Chondrocyte (in vitro differentiated cells): ENCODE measurements at regions not wholly inside any gene's neighbourhood (a gene's known extent, or its start where the extent isn't known, plus 50 kb on each side); places are given as distances from the start of the nearest gene placed in this dataset.

Experiments used
- DNase-seq: peaks from one replicate; pipeline ENCODE4 v3.0.0; 2021; ENCODE audit warnings: mixed read lengths, low spot score
- H3K27ac Mint-ChIP-seq: one replicate; pipeline ENCODE4 v1.8.0; 2021; ENCODE audit warnings: mild to moderate bottlenecking, moderate library complexity, mixed read lengths; ENCODE audit not compliant: unreplicated experiment
- H3K27me3 Mint-ChIP-seq: 2 replicates; pipeline ENCODE4 v1.8.0; 2021; ENCODE audit warnings: low read depth, mixed read lengths
- H3K36me3 Mint-ChIP-seq: 2 replicates; pipeline ENCODE4 v1.8.0; 2021; ENCODE audit warnings: low read depth, mixed read lengths
- H3K4me1 Mint-ChIP-seq: 2 replicates; pipeline ENCODE4 v1.8.0; 2021; ENCODE audit warnings: low read depth, mild to moderate bottlenecking, mixed read lengths
- H3K4me3 Mint-ChIP-seq: one replicate; pipeline ENCODE4 v1.8.0; 2021; ENCODE audit warnings: mild to moderate bottlenecking, moderate library complexity, mixed read lengths; ENCODE audit not compliant: unreplicated experiment
- H3K9me3 Mint-ChIP-seq: 2 replicates; pipeline ENCODE4 v1.8.0; 2021; ENCODE audit warnings: low read depth, mixed read lengths
- TF ChIP-seq, protein P1 (sequence below): fragments of 200-600 bp; sonication (generic); IDR thresholded peaks from 2 replicates; pipeline ENCODE4 v1.5.0; 2021; ENCODE audit warnings: antibody characterized with exemption, mild to moderate bottlenecking, moderate library complexity

DNA sequence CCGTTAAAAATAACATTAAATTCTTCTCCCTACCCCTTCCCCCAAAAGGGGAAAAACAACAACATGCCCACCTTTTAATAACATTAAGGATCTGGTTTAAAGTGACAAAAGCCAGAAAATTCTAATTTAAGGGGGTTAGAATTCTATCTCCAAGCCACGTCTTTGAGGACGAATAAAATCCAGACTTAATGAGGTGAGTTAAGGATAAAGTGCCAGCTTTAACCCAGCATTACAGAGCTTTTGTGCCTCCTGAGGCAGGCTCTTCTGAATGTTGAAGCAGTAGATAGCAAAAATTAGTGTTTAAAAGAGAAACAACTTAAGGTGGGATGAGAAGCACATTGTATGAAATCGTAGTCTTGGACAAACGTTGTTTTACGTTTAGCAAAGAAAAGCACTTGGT lies 329.0 kb upstream of the MPDZ start:
- Mint-ChIP-seq H3K27ac (peak overlapping the region; percentile 24), H3K4me1 (peaks cover 43% of the 10 kb centered on the region), H3K9me3 (peaks cover 3% of the 10 kb centered on the region), H3K4me3 (peak overlapping the region; percentile 27), H3K36me3 (no peaks in the 10 kb centered on the region), H3K27me3 (no peaks in the 10 kb centered on the region)
- TF ChIP-seq, protein P1, sequence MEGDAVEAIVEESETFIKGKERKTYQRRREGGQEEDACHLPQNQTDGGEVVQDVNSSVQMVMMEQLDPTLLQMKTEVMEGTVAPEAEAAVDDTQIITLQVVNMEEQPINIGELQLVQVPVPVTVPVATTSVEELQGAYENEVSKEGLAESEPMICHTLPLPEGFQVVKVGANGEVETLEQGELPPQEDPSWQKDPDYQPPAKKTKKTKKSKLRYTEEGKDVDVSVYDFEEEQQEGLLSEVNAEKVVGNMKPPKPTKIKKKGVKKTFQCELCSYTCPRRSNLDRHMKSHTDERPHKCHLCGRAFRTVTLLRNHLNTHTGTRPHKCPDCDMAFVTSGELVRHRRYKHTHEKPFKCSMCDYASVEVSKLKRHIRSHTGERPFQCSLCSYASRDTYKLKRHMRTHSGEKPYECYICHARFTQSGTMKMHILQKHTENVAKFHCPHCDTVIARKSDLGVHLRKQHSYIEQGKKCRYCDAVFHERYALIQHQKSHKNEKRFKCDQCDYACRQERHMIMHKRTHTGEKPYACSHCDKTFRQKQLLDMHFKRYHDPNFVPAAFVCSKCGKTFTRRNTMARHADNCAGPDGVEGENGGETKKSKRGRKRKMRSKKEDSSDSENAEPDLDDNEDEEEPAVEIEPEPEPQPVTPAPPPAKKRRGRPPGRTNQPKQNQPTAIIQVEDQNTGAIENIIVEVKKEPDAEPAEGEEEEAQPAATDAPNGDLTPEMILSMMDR = no peak
- DNase-seq = no peak

DNA sequence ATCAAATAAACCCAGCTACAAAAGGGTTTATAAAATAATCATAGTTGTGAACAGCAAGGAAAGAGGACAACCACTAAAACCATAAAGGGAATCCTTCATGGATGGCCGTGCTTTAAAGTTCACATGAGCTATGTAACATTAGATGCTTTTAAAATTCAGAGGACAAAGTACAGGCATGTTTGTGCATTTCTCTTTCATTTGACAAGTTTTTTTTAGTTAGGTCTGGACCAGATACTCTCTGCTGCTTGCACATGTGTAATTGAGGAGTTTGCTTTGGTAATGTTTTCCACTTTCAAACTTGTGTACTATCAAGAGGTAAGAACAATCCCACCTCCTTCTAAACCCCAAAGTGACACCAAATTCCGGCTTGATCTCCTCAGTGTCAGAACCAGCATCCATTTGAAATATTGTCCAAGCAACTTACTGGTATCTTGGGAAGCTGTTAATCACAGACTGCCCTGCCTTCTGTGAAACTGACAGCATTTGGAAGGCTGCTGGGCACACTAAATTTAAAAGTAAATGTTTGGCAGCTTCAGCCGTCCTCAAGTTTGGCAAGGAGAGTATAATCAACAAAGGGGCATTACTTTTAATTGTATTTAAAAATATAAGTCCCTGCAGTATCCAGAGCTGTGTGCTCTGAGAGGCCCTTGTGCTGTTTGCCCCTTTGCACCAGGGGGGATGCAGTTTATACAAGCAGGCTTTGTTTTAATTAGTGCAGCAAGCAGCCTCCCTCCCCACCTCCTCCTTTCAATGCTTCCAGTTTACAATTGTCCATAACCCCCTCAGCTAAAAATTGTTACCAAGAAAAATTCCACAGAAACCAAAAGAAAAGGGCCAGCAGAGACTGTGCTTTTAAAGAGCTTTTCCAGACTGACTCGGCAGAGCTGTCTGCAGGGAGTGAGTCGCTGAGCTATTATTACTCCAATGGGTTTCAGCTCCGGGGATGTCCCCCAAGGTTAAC lies 328.3 kb upstream of the MPDZ start:
- H3K27me3 Mint-ChIP-seq = no peaks in the 10 kb centered on the region
- H3K27ac Mint-ChIP-seq = peak overlapping the region; percentile 42
- DNase-seq = no peak
- TF ChIP-seq, protein P1 = no peak
- H3K9me3 Mint-ChIP-seq = peaks cover 5% of the 10 kb centered on the region
- peak overlapping the region; percentile 27 for H3K4me3 Mint-ChIP-seq
- H3K4me1 Mint-ChIP-seq = peaks cover 43% of the 10 kb centered on the region
- no peaks in the 10 kb centered on the region for H3K36me3 Mint-ChIP-seq

DNA sequence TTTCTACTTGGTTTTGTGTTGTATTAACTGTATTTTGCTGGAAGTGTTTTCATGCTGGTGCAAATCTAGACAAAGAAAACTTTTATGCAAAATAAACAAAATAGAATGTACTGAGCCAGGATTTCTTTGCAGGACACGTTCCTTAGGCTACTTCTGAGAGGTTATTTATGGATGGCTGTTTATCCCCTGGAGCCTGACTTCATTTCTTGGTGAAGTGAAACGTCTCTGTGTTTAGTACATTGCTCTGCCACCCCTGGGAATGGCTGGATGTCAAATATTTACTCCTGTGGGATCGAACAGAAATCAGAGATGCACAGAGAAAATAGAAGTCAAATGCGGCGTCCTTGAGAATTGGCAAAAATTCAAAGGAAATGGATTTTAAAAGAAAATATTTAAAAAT lies 327.1 kb upstream of the MPDZ start:
- no peak for DNase-seq
- Mint-ChIP-seq H3K4me3 (no peak overlapping the region), H3K9me3 (peaks cover 11% of the 10 kb centered on the region), H3K36me3 (no peaks in the 10 kb centered on the region), H3K27me3 (no peaks in the 10 kb centered on the region), H3K4me1 (peaks cover 43% of the 10 kb centered on the region), H3K27ac (peak overlapping the region; percentile 15)
- TF ChIP-seq, protein P1 = no peak

DNA sequence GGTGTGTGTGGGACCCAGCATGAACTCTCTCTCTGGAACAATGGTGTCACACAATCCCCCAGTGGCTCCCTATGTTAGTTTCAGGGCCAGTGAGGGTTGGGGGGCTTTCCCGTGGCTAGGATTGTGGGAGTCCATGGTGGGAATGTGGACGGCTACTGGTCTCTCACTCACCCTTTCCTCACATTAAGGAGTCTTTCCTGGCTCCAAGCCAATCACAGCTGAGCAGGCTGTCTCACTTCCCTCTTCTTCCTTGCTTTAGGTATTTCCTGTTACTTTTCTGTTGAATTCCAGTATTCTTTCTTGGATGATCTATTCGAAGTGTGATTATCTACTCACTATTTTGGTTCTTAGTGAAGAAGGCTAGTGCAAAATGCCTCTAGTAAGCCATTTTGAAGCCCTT lies 324.4 kb upstream of the MPDZ start:
- no peaks in the 10 kb centered on the region for H3K36me3 Mint-ChIP-seq
- no peaks in the 10 kb centered on the region for H3K27me3 Mint-ChIP-seq
- H3K4me3 Mint-ChIP-seq = no peak overlapping the region
- H3K9me3 Mint-ChIP-seq = peaks cover 8% of the 10 kb centered on the region
- H3K4me1 Mint-ChIP-seq = peaks cover 46% of the 10 kb centered on the region
- TF ChIP-seq, protein P1 = no peak
- no peak overlapping the region for H3K27ac Mint-ChIP-seq
- DNase-seq = no peak

GRCh38 chr9:13598738-13599137 lies 319.2 kb upstream of the MPDZ start:
- Mint-ChIP-seq H3K4me3 (no peak overlapping the region), H3K9me3 (peaks cover 8% of the 10 kb centered on the region), H3K36me3 (no peaks in the 10 kb centered on the region), H3K27me3 (no peaks in the 10 kb centered on the region), H3K4me1 (peaks cover 24% of the 10 kb centered on the region), H3K27ac (no peak overlapping the region)
- DNase-seq = no peak
- TF ChIP-seq, protein P1 = no peak
